ENCODE measurements at regions not wholly inside any gene's neighbourhood (a gene's known extent, or its start where the extent isn't known, plus 50 kb on each side); places are given as distances from the start of the nearest gene placed in this dataset.

GRCh38 chr10:85212526-85212925 lies 884.1 kb downstream of the CCSER2 start:
- no peak overlapping the region for H3K9ac ChIP-seq (ENCODE audit: low read depth, low read length)
- no peaks in the 10 kb centered on the region for H3K4me1 ChIP-seq (ENCODE audit: insufficient read depth, low read length)
- H3K9me3 ChIP-seq (ENCODE audit: control insufficient read depth, insufficient read depth, low read length), result no peaks in the 10 kb centered on the region

GRCh38 chr10:85213493-85213892 lies 885.1 kb downstream of the CCSER2 start:
- H3K4me1 ChIP-seq (ENCODE audit: insufficient read depth, low read length), result no peaks in the 10 kb centered on the region
- H3K36me3 ChIP-seq (ENCODE audit: insufficient read depth, low read length), result no peaks in the 10 kb centered on the region
- H3K9me3 ChIP-seq (ENCODE audit: control insufficient read depth, insufficient read depth, low read length), result no peaks in the 10 kb centered on the region
- H3K9ac ChIP-seq (ENCODE audit: low read depth, low read length), result no peak overlapping the region

More at GRCh38 chr10:85212526-85212925, 884.1 kb downstream of the CCSER2 start:
- no peaks in the 10 kb centered on the region for H3K36me3 ChIP-seq (ENCODE audit: insufficient read depth, low read length)

GRCh38 chr10:85222300-85222699 lies 893.9 kb downstream of the CCSER2 start:
- Histone ChIP-seq H3K36me3 (ENCODE audit: insufficient read depth, low read length) (no peaks in the 10 kb centered on the region), H3K4me1 (ENCODE audit: insufficient read depth, low read length) (no peaks in the 10 kb centered on the region), H3K9ac (ENCODE audit: low read depth, low read length) (no peak overlapping the region), H3K9me3 (ENCODE audit: control insufficient read depth, insufficient read depth, low read length) (no peaks in the 10 kb centered on the region)

- Histone ChIP-seq H3K9ac (ENCODE audit: low read depth, low read length) (no peak overlapping the region), H3K36me3 (ENCODE audit: insufficient read depth, low read length) (no peaks in the 10 kb centered on the region), H3K9me3 (ENCODE audit: control insufficient read depth, insufficient read depth, low read length) (no peaks in the 10 kb centered on the region), H3K4me1 (ENCODE audit: insufficient read depth, low read length) (no peaks in the 10 kb centered on the region)
Measured at GRCh38 chr10:85224366-85224940, 896.1 kb downstream of the CCSER2 start.

- Histone ChIP-seq H3K4me1 (ENCODE audit: insufficient read depth, low read length) (no peaks in the 10 kb centered on the region), H3K36me3 (ENCODE audit: insufficient read depth, low read length) (no peaks in the 10 kb centered on the region), H3K9me3 (ENCODE audit: control insufficient read depth, insufficient read depth, low read length) (no peaks in the 10 kb centered on the region), H3K9ac (ENCODE audit: low read depth, low read length) (no peak overlapping the region)
Measured at GRCh38 chr10:85225311-85225710, 896.9 kb downstream of the CCSER2 start.

- Histone ChIP-seq H3K9ac (ENCODE audit: low read depth, low read length) (no peak overlapping the region), H3K4me1 (ENCODE audit: insufficient read depth, low read length) (no peaks in the 10 kb centered on the region), H3K9me3 (ENCODE audit: control insufficient read depth, insufficient read depth, low read length) (no peaks in the 10 kb centered on the region), H3K36me3 (ENCODE audit: insufficient read depth, low read length) (no peaks in the 10 kb centered on the region)
Measured at GRCh38 chr10:85226596-85226995, 898.2 kb downstream of the CCSER2 start.

- Histone ChIP-seq H3K4me1 (ENCODE audit: insufficient read depth, low read length) (no peaks in the 10 kb centered on the region), H3K9me3 (ENCODE audit: control insufficient read depth, insufficient read depth, low read length) (no peaks in the 10 kb centered on the region), H3K9ac (ENCODE audit: low read depth, low read length) (no peak overlapping the region), H3K36me3 (ENCODE audit: insufficient read depth, low read length) (no peaks in the 10 kb centered on the region)
Measured at GRCh38 chr10:85228726-85229125, 900.3 kb downstream of the CCSER2 start.

- no peaks in the 10 kb centered on the region for H3K4me1 ChIP-seq (ENCODE audit: insufficient read depth, low read length)
- no peaks in the 10 kb centered on the region for H3K36me3 ChIP-seq (ENCODE audit: insufficient read depth, low read length)
- no peak overlapping the region for H3K9ac ChIP-seq (ENCODE audit: low read depth, low read length)
- no peaks in the 10 kb centered on the region for H3K9me3 ChIP-seq (ENCODE audit: control insufficient read depth, insufficient read depth, low read length)
Measured at GRCh38 chr10:85231534-85232270, 903.3 kb downstream of the CCSER2 start.

- Histone ChIP-seq H3K9ac (ENCODE audit: low read depth, low read length) (no peak overlapping the region), H3K4me1 (ENCODE audit: insufficient read depth, low read length) (no peaks in the 10 kb centered on the region), H3K36me3 (ENCODE audit: insufficient read depth, low read length) (no peaks in the 10 kb centered on the region), H3K9me3 (ENCODE audit: control insufficient read depth, insufficient read depth, low read length) (no peaks in the 10 kb centered on the region)
Measured at GRCh38 chr10:85235258-85235657, 906.9 kb downstream of the CCSER2 start.

- Histone ChIP-seq H3K36me3 (ENCODE audit: insufficient read depth, low read length) (no peaks in the 10 kb centered on the region), H3K9ac (ENCODE audit: low read depth, low read length) (no peak overlapping the region), H3K4me1 (ENCODE audit: insufficient read depth, low read length) (no peaks in the 10 kb centered on the region), H3K9me3 (ENCODE audit: control insufficient read depth, insufficient read depth, low read length) (no peaks in the 10 kb centered on the region)
Measured at GRCh38 chr10:85238676-85239075, 910.3 kb downstream of the CCSER2 start.

- H3K9ac ChIP-seq (ENCODE audit: low read depth, low read length), result no peak overlapping the region
- H3K4me1 ChIP-seq (ENCODE audit: insufficient read depth, low read length), result no peaks in the 10 kb centered on the region
- H3K9me3 ChIP-seq (ENCODE audit: control insufficient read depth, insufficient read depth, low read length), result no peaks in the 10 kb centered on the region
- no peaks in the 10 kb centered on the region for H3K36me3 ChIP-seq (ENCODE audit: insufficient read depth, low read length)
Measured at GRCh38 chr10:85250304-85250703, 921.9 kb downstream of the CCSER2 start.

- Histone ChIP-seq H3K36me3 (ENCODE audit: insufficient read depth, low read length) (no peaks in the 10 kb centered on the region), H3K9me3 (ENCODE audit: control insufficient read depth, insufficient read depth, low read length) (no peaks in the 10 kb centered on the region), H3K9ac (ENCODE audit: low read depth, low read length) (no peak overlapping the region), H3K4me1 (ENCODE audit: insufficient read depth, low read length) (no peaks in the 10 kb centered on the region)
Measured at GRCh38 chr10:85256481-85256880, 928.1 kb downstream of the CCSER2 start.

- Histone ChIP-seq H3K36me3 (ENCODE audit: insufficient read depth, low read length) (no peaks in the 10 kb centered on the region), H3K9me3 (ENCODE audit: control insufficient read depth, insufficient read depth, low read length) (no peaks in the 10 kb centered on the region), H3K4me1 (ENCODE audit: insufficient read depth, low read length) (no peaks in the 10 kb centered on the region), H3K9ac (ENCODE audit: low read depth, low read length) (no peak overlapping the region)
Measured at GRCh38 chr10:85259908-85260307, 931.5 kb downstream of the CCSER2 start.

GRCh38 chr10:85262992-85263391 lies 934.6 kb downstream of the CCSER2 start:
- Histone ChIP-seq H3K4me1 (ENCODE audit: insufficient read depth, low read length) (no peaks in the 10 kb centered on the region), H3K36me3 (ENCODE audit: insufficient read depth, low read length) (no peaks in the 10 kb centered on the region), H3K9ac (ENCODE audit: low read depth, low read length) (no peak overlapping the region), H3K9me3 (ENCODE audit: control insufficient read depth, insufficient read depth, low read length) (no peaks in the 10 kb centered on the region)

- no peaks in the 10 kb centered on the region for H3K4me1 ChIP-seq (ENCODE audit: insufficient read depth, low read length)
- H3K9ac ChIP-seq (ENCODE audit: low read depth, low read length), result no peak overlapping the region
- no peaks in the 10 kb centered on the region for H3K9me3 ChIP-seq (ENCODE audit: control insufficient read depth, insufficient read depth, low read length)
- H3K36me3 ChIP-seq (ENCODE audit: insufficient read depth, low read length), result no peaks in the 10 kb centered on the region
Measured at GRCh38 chr10:85265121-85265520, 936.7 kb downstream of the CCSER2 start.

All from ES-I3 (cell line).